Liver (tissue), 3 donors: ENCODE measurements at regions not wholly inside any gene's neighbourhood (a gene's known extent, or its start where the extent isn't known, plus 50 kb on each side); places are given as distances from the start of the nearest gene placed in this dataset.

Experiments
- EGR1 ChIP-seq, 2 donors: IDR thresholded peaks; 2 replicates each; pipeline ENCODE4 v1.6.1; 2016 to 2018; ENCODE audit warnings: antibody characterized with exemption in 2 of 2, low read depth in 2 of 2
- HNF4A ChIP-seq, 2 donors: conservative IDR thresholded peaks; 2 replicates each; pipeline ENCODE4 v1.6.1; 2016; ENCODE audit warnings: antibody characterized with exemption in 2 of 2, mild to moderate bottlenecking in 2 of 2
- TF ChIP-seq, protein P1 (sequence below): fragments of 150-350 bp; IDR thresholded peaks from 2 replicates; pipeline ENCODE4 v1.5.1; 2017; ENCODE audit warnings: improper control_type of control experiment, low read depth, low read length; ENCODE audit not compliant: missing input control
- TF ChIP-seq, protein P2 (sequence below): IDR thresholded peaks from 2 replicates; pipeline ENCODE4 v1.6.1; 2016; ENCODE audit warnings: antibody characterized with exemption
- TF ChIP-seq, protein P3 (sequence below): IDR thresholded peaks from 2 replicates; pipeline ENCODE4 v1.6.1; 2016; ENCODE audit warnings: antibody characterized with exemption, mild to moderate bottlenecking
- donor health status: healthy.
- donor health status: healthy.

DNA sequence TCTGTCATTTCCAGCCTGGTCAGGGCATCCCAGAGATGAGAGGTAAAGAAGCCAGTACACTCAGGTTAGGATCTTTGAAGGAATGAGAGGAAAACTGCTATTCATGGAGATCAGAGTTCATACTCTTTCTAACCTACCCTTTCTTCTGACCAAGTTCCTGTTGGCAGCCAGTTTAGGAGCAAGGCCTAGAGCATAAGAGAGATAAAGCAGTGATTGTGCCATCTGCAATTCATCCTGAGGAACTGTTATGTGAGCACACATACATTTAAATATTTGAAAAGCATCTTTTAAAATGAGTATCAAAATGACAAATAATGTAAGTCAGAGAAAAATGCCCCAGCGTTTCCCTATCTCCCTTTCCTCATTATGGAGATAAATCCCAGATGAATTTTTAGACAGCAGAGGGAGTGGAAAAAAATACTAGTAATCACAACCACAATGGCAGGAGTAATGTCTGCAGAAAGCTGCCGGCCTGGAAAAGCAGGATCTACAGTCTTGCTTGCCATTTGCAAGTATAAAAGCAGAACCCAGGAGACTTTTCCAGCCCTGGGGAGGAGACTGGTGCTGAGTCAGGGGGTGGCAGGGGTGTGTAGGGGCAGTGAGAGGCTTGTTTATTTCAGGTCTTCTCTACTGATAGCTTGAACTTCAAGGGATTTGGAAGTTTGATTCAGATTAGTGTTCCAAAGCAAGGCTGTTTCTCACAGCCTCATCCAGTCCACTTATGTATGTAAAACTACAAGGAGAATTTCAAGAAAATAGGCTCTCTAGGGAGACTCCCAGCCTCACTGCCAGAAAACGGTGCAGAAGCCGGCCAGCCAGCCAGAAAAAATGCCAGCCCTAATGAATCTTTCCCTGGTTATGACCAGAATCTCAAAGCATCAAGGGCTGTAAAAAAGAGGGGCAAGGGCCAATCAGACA lies 1052.4 kb downstream of the TUSC7 start:
- TF ChIP-seq, protein P1, sequence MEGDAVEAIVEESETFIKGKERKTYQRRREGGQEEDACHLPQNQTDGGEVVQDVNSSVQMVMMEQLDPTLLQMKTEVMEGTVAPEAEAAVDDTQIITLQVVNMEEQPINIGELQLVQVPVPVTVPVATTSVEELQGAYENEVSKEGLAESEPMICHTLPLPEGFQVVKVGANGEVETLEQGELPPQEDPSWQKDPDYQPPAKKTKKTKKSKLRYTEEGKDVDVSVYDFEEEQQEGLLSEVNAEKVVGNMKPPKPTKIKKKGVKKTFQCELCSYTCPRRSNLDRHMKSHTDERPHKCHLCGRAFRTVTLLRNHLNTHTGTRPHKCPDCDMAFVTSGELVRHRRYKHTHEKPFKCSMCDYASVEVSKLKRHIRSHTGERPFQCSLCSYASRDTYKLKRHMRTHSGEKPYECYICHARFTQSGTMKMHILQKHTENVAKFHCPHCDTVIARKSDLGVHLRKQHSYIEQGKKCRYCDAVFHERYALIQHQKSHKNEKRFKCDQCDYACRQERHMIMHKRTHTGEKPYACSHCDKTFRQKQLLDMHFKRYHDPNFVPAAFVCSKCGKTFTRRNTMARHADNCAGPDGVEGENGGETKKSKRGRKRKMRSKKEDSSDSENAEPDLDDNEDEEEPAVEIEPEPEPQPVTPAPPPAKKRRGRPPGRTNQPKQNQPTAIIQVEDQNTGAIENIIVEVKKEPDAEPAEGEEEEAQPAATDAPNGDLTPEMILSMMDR = no peak
- TF ChIP-seq, protein P2, sequence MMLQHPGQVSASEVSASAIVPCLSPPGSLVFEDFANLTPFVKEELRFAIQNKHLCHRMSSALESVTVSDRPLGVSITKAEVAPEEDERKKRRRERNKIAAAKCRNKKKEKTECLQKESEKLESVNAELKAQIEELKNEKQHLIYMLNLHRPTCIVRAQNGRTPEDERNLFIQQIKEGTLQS = no peak
- TF ChIP-seq EGR1 (IDR thresholded peaks at IDR 0.05; ENCODE audit: low read depth in 2 of 2) (no peak), HNF4A (conservative IDR thresholded peaks at IDR 0.05) (no peak)
- TF ChIP-seq, protein P3, sequence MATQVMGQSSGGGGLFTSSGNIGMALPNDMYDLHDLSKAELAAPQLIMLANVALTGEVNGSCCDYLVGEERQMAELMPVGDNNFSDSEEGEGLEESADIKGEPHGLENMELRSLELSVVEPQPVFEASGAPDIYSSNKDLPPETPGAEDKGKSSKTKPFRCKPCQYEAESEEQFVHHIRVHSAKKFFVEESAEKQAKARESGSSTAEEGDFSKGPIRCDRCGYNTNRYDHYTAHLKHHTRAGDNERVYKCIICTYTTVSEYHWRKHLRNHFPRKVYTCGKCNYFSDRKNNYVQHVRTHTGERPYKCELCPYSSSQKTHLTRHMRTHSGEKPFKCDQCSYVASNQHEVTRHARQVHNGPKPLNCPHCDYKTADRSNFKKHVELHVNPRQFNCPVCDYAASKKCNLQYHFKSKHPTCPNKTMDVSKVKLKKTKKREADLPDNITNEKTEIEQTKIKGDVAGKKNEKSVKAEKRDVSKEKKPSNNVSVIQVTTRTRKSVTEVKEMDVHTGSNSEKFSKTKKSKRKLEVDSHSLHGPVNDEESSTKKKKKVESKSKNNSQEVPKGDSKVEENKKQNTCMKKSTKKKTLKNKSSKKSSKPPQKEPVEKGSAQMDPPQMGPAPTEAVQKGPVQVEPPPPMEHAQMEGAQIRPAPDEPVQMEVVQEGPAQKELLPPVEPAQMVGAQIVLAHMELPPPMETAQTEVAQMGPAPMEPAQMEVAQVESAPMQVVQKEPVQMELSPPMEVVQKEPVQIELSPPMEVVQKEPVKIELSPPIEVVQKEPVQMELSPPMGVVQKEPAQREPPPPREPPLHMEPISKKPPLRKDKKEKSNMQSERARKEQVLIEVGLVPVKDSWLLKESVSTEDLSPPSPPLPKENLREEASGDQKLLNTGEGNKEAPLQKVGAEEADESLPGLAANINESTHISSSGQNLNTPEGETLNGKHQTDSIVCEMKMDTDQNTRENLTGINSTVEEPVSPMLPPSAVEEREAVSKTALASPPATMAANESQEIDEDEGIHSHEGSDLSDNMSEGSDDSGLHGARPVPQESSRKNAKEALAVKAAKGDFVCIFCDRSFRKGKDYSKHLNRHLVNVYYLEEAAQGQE = no peak
